ENCODE measurements at regions not wholly inside any gene's neighbourhood (a gene's known extent, or its start where the extent isn't known, plus 50 kb on each side); places are given as distances from the start of the nearest gene placed in this dataset.
A peak's percentile ranks its signal among the peaks of the same experiment; 100 is the strongest.
"Not testable (repeated sequence)": the region's sequence is repeated elsewhere in the genome, so short reads cannot be mapped to it uniquely, and the experiment has no call there.

- DNase-seq = no peak
These were observed 379.1 kb downstream of the PSAT1 start for GRCh38 chr9:78676009-78676408.

- DNase-seq = no peak
These were observed 379.7 kb downstream of the PSAT1 start for GRCh38 chr9:78676623-78677022.

- DNase-seq = no peak
These were observed 380.4 kb downstream of the PSAT1 start for GRCh38 chr9:78677326-78677725.

- no peak for DNase-seq
These were observed 382.0 kb downstream of the PSAT1 start for GRCh38 chr9:78678877-78679276.

- DNase-seq = peak; percentile 2 to 19
These were observed 383.3 kb downstream of the PSAT1 start for GRCh38 chr9:78680196-78680595.

GRCh38 chr9:78682216-78682615 is 385.3 kb downstream of the PSAT1 start:
- no peak for DNase-seq

GRCh38 chr9:78685471-78685870 is 388.5 kb downstream of the PSAT1 start:
- DNase-seq = no peak

GRCh38 chr9:78688796-78689195 is 391.9 kb downstream of the PSAT1 start:
- DNase-seq = no peak

- DNase-seq = no peak
These were observed 394.6 kb downstream of the PSAT1 start for GRCh38 chr9:78691542-78691941.

- DNase-seq = no peak
These were observed 395.9 kb downstream of the PSAT1 start for GRCh38 chr9:78692871-78693270.

GRCh38 chr9:78694974-78695373 is 398.0 kb downstream of the PSAT1 start:
- peak; percentile 31 to 72 for DNase-seq

GRCh38 chr9:78695519-78695918 is 398.6 kb downstream of the PSAT1 start:
- peak; percentile 56 to 72 for DNase-seq

- DNase-seq = no peak
These were observed 400.7 kb downstream of the PSAT1 start for GRCh38 chr9:78697618-78698017.

- DNase-seq = no peak
These were observed 401.4 kb downstream of the PSAT1 start for GRCh38 chr9:78698371-78698770.

GRCh38 chr9:78699217-78699616 is 402.3 kb downstream of the PSAT1 start:
- DNase-seq = not testable (repeated sequence)

GRCh38 chr9:78704153-78704552 is 407.2 kb downstream of the PSAT1 start:
- not testable (repeated sequence) for DNase-seq

GRCh38 chr9:78707080-78707479 is 410.2 kb downstream of the PSAT1 start:
- DNase-seq = no peak

GRCh38 chr9:78707481-78707991 is 410.6 kb downstream of the PSAT1 start:
- DNase-seq = no peak

- DNase-seq = no peak
These were observed 416.1 kb downstream of the PSAT1 start for GRCh38 chr9:78712903-78713613.

- no peak for DNase-seq
These were observed 416.9 kb downstream of the PSAT1 start for GRCh38 chr9:78713614-78714405.

- DNase-seq = no peak
These were observed 417.7 kb downstream of the PSAT1 start for GRCh38 chr9:78714576-78714975.

- not testable (repeated sequence) for DNase-seq
These were observed 422.1 kb downstream of the PSAT1 start for GRCh38 chr9:78719029-78719428.

- no peak for DNase-seq
These were observed 428.0 kb downstream of the PSAT1 start for GRCh38 chr9:78724896-78725295.

GRCh38 chr9:78725503-78725902 is 428.6 kb downstream of the PSAT1 start:
- no peak for DNase-seq

All from NCI-H187 (cell line).